Esophagus muscularis mucosa (tissue), 4 donors: ENCODE measurements at regions not wholly inside any gene's neighbourhood (a gene's known extent, or its start where the extent isn't known, plus 50 kb on each side); places are given as distances from the start of the nearest gene placed in this dataset.

Experiments
- DNase-seq: peaks from one replicate; pipeline ENCODE4 v3.0.0-alpha.2; 2017; ENCODE audit errors: extremely low spot score
- H3K27ac ChIP-seq, 4 donors: fragments of 200-600 bp; sonication (generic); replicated peaks in 1 of 4; 1 replicate in 3 of 4; 2 replicates in 1 of 4; pipeline ENCODE4 v1.5.1; 2016 to 2019; ENCODE audit warnings: mild to moderate bottlenecking in 1 of 4
- H3K27me3 ChIP-seq, 4 donors: fragments of 200-600 bp; sonication (generic); one replicate each; pipeline versions ENCODE4 v1.5.1 to v1.6.0; 2016 to 2019
- H3K36me3 ChIP-seq, 4 donors: fragments of 200-600 bp; sonication (generic); one replicate each; pipeline ENCODE4 v1.5.1; 2016 to 2019
- H3K4me1 ChIP-seq, 4 donors: fragments of 200-600 bp; sonication (generic); one replicate each; pipeline ENCODE4 v1.5.1; 2016 to 2019
- H3K4me3 ChIP-seq, 4 donors: fragments of 200-600 bp; sonication (generic); 1 replicate in 2 of 4; 2 replicates in 2 of 4; pipeline ENCODE4 v1.5.1; 2016 to 2019; ENCODE audit warnings: mild to moderate bottlenecking in 4 of 4, moderate library complexity in 1 of 4
- H3K9me3 ChIP-seq, 4 donors: fragments of 200-600 bp; sonication (generic); 1 replicate in 3 of 4; 2 replicates in 1 of 4; pipeline ENCODE4 v1.5.1; 2016 to 2019
- CTCF ChIP-seq, 3 experiments: fragments of 200-600 bp in 2 of 3; fragments of 450-650 bp in 1 of 3; sonication (generic) in 2 of 3; IDR thresholded peaks; one replicate each; pipeline ENCODE4 v1.5.1; 2017 to 2019; ENCODE audit warnings: antibody characterized with exemption in 3 of 3, mild to moderate bottlenecking in 2 of 3, moderate library complexity in 1 of 3
- EP300 ChIP-seq: sonication (generic); formaldehyde crosslinking; IDR thresholded peaks from one replicate; pipeline ENCODE4 v1.6.1; 2017; ENCODE audit warnings: antibody characterized with exemption
- POLR2A ChIP-seq: fragments of 450-650 bp; IDR thresholded peaks from one replicate; pipeline ENCODE4 v1.6.1; 2017; ENCODE audit warnings: antibody characterized with exemption, moderate library complexity, mild to moderate bottlenecking, low read depth
- POLR2AphosphoS5 ChIP-seq, 2 donors: sonication (generic); formaldehyde crosslinking; IDR thresholded peaks; one replicate each; pipeline ENCODE4 v1.6.1; 2017; ENCODE audit warnings: antibody characterized with exemption in 2 of 2
- WGBS: methylation state at CpG from one replicate; pipeline ENCODE4 v1.1.5; 2018; 5-methylcytosine and 5-hydroxymethylcytosine counted together
- intact Hi-C: fragments of 100-400 bp; cut with DNase I; formaldehyde crosslinking; loops from one replicate; pipeline ENCODE4 v1.15.1; 2023

GRCh38 chr1:106793651-106794050, 262.8 kb upstream of the PRMT6 start:
- H3K36me3 ChIP-seq, result no peaks in the 10 kb centered on the region
- WGBS, result 85% methylated on average over 2 of the region's 2 CpGs
- TF ChIP-seq EP300 (no peak), POLR2A (no peak), POLR2AphosphoS5 (IDR thresholded peaks at IDR 0.05) (no peak), CTCF (IDR thresholded peaks at IDR 0.05) (no peak)

GRCh38 chr1:106798991-106799390, 257.5 kb upstream of the PRMT6 start:
- no peak overlapping the region for H3K4me3 ChIP-seq
- intact Hi-C loops, result no loop called here
- no peaks in the 10 kb centered on the region for H3K36me3 ChIP-seq
- WGBS, result 73% methylated on average over 3 of the region's 4 CpGs
- no peaks in the 10 kb centered on the region for H3K4me1 ChIP-seq
- H3K27me3 ChIP-seq, result no peaks in the 10 kb centered on the region
- no peaks in the 10 kb centered on the region for H3K9me3 ChIP-seq
- no peak overlapping the region for H3K27ac ChIP-seq
- TF ChIP-seq EP300 (no peak), POLR2A (no peak), CTCF (IDR thresholded peaks at IDR 0.05) (no peak), POLR2AphosphoS5 (IDR thresholded peaks at IDR 0.05) (no peak)
- no peak for DNase-seq

More at GRCh38 chr1:106793651-106794050, 262.8 kb upstream of the PRMT6 start:
- Histone ChIP-seq H3K27me3 (no peaks in the 10 kb centered on the region), H3K9me3 (no peaks in the 10 kb centered on the region), H3K4me3 (no peak overlapping the region), H3K27ac (no peak overlapping the region), H3K4me1 (no peaks in the 10 kb centered on the region)
- no peak for DNase-seq
- intact Hi-C loops, result no loop called here

GRCh38 chr1:106802181-106802580, 254.3 kb upstream of the PRMT6 start:
- intact Hi-C loops, result no loop called here
- H3K27me3 ChIP-seq, result no peaks in the 10 kb centered on the region
- DNase-seq, result no peak
- H3K4me1 ChIP-seq, result no peaks in the 10 kb centered on the region
- H3K36me3 ChIP-seq, result no peaks in the 10 kb centered on the region
- TF ChIP-seq EP300, result no peak
- no peak for TF ChIP-seq POLR2A
- TF ChIP-seq CTCF (IDR thresholded peaks at IDR 0.05), result no peak
- TF ChIP-seq POLR2AphosphoS5 (IDR thresholded peaks at IDR 0.05), result no peak
- no peak overlapping the region for H3K4me3 ChIP-seq
- H3K9me3 ChIP-seq, result no peaks in the 10 kb centered on the region
- 73% methylated on average over 1 of the region's 1 CpG for WGBS
- H3K27ac ChIP-seq, result no peak overlapping the region

GRCh38 chr1:106814418-106814817, 242.1 kb upstream of the PRMT6 start:
- TF ChIP-seq CTCF (IDR thresholded peaks at IDR 0.05) (no peak), POLR2A (no peak), POLR2AphosphoS5 (IDR thresholded peaks at IDR 0.05) (no peak), EP300 (no peak)
- intact Hi-C loops, result no loop called here
- no peak for DNase-seq
- 71% methylated on average over 2 of the region's 2 CpGs for WGBS
- H3K4me1 ChIP-seq, result no peaks in the 10 kb centered on the region
- H3K27me3 ChIP-seq, result no peaks in the 10 kb centered on the region
- H3K4me3 ChIP-seq, result no peak overlapping the region
- no peaks in the 10 kb centered on the region for H3K36me3 ChIP-seq
- H3K27ac ChIP-seq, result no peak overlapping the region
- H3K9me3 ChIP-seq, result no peaks in the 10 kb centered on the region

GRCh38 chr1:106817575-106817974, 238.9 kb upstream of the PRMT6 start:
- no peaks in the 10 kb centered on the region for H3K36me3 ChIP-seq
- H3K9me3 ChIP-seq, result peaks cover 0 to 2% (median 0%) of the 10 kb centered on the region in 4 donors
- no peaks in the 10 kb centered on the region for H3K4me1 ChIP-seq
- no peaks in the 10 kb centered on the region for H3K27me3 ChIP-seq
- no peak for TF ChIP-seq POLR2AphosphoS5 (IDR thresholded peaks at IDR 0.05)
- TF ChIP-seq POLR2A, result no peak
- TF ChIP-seq CTCF (IDR thresholded peaks at IDR 0.05), result no peak
- TF ChIP-seq EP300, result no peak
- no peak for DNase-seq
- intact Hi-C loops, result no loop called here
- no peak overlapping the region for H3K4me3 ChIP-seq
- 32% methylated on average over 1 of the region's 1 CpG for WGBS
- H3K27ac ChIP-seq, result no peak overlapping the region
